ENCODE measurements at regions not wholly inside any gene's neighbourhood (a gene's known extent, or its start where the extent isn't known, plus 50 kb on each side); places are given as distances from the start of the nearest gene placed in this dataset.

DNA sequence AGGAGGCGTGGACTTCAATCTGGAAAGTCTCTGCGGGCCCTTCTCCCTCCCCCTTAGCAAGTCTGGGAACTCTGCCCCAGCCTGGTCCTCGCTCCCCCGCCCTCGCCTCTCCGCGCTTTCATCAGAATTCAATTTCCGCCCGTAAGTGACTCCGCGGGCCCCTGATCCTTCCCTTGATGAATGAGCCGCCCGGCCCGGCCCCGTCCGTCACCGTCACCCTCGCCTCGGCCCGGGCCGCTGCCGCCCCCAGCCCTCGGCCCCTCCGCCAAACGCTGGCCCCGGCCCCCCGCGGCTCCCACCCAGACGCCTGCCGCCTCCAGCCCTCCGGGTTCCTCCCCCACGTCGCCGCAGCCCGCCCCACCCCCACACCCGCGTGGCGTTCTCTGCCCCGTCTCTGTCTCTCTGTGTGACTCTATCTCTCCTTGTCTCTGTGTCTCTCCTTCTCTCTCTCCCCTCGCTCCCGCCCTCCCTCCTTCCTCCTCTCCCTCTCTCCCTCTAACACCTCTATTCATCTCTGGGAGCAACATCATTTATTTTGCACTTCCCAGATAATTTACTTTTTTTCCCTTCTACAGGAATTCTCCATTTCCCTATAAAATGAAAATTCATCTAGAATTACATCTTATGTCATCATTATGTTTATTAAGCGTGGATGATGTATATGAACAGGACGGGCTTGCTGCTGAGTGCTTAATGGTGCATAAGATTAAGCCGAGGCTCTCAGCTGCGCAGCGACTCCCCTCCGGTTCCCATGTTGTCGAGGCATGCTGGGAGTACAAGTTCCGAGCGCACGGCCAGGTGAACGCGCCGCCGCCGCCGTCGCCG lies 91.2 kb upstream of the PAX2 start:
- WGBS (ENCODE audit: insufficient coverage): 2% methylated on average over 59 of the region's 59 CpGs
- no peak overlapping the region for H3K4me3 ChIP-seq (ENCODE audit: low read length)
- TF ChIP-seq, protein P1, sequence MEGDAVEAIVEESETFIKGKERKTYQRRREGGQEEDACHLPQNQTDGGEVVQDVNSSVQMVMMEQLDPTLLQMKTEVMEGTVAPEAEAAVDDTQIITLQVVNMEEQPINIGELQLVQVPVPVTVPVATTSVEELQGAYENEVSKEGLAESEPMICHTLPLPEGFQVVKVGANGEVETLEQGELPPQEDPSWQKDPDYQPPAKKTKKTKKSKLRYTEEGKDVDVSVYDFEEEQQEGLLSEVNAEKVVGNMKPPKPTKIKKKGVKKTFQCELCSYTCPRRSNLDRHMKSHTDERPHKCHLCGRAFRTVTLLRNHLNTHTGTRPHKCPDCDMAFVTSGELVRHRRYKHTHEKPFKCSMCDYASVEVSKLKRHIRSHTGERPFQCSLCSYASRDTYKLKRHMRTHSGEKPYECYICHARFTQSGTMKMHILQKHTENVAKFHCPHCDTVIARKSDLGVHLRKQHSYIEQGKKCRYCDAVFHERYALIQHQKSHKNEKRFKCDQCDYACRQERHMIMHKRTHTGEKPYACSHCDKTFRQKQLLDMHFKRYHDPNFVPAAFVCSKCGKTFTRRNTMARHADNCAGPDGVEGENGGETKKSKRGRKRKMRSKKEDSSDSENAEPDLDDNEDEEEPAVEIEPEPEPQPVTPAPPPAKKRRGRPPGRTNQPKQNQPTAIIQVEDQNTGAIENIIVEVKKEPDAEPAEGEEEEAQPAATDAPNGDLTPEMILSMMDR (IDR thresholded peaks at IDR 0.05): no peak
- no peaks in the 10 kb centered on the region for H3K36me3 ChIP-seq (ENCODE audit: control insufficient read depth, insufficient read depth, low read length)
- Mint-ChIP-seq H3K4me1 (peaks cover 19 to 28% of the 10 kb centered on the region in 2 donors), H3K36me3 (no peaks in the 10 kb centered on the region), H3K27ac (peak overlapping the region in 1 of 2 donors; percentile 19), H3K27me3 (ENCODE audit: low read depth in 2 of 2) (peaks cover 58 to 67% of the 10 kb centered on the region in 2 donors), H3K9me3 (peaks cover 0 to 3% of the 10 kb centered on the region in 2 donors), H3K4me3 (peak overlapping the region; percentile 89)
- intact Hi-C loops (cut with micrococcal nuclease): no loop called here
- peaks cover 26% of the 10 kb centered on the region for H3K4me1 ChIP-seq (ENCODE audit: control insufficient read depth, insufficient read depth, low read length)
- no peak overlapping the region for H3K27ac ChIP-seq (ENCODE audit: low read length)
- DNase-seq (peak in 1 of 2 donors; percentile 38), ATAC-seq (peak in 2 of 3 donors; percentile 36 to 39)
- peaks cover 41% of the 10 kb centered on the region for H3K27me3 ChIP-seq (ENCODE audit: control insufficient read depth, insufficient read depth, low read length)
- H3K9me3 ChIP-seq (ENCODE audit: control insufficient read depth, insufficient read depth, low read length): no peaks in the 10 kb centered on the region

DNA sequence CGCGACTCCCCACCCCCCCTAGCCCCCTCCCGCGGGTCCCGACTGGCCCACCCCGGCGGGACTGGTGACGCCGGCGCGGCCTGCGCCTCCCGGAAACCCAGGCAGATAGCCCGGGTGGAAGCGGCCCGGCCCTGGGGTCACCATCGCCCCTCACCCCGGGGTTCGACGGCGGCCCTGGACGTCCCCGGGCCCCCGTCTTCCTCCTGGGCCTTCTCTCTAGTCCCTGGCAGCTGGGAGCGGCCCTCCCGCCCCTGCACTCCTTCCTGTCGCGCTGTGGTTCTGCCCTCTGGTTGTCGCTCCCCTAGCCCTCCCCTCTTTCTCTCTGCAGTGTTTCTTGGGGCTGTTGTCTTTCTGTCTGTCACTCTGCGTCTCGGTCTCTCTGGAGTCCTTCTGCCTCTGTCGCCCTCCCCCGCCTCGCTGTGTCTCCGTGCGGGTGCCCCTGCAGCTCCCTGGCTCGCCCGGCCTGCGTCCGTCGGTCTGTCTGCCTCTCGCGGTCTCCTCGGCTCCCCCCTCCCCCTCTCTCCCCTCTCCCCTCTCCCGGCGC lies 90.5 kb upstream of the PAX2 start:
- DNase-seq: peak in 1 of 2 donors; percentile 52
- Histone ChIP-seq H3K4me1 (ENCODE audit: control insufficient read depth, insufficient read depth, low read length) (peaks cover 26% of the 10 kb centered on the region), H3K27ac (ENCODE audit: low read length) (no peak overlapping the region), H3K9me3 (ENCODE audit: control insufficient read depth, insufficient read depth, low read length) (no peaks in the 10 kb centered on the region), H3K4me3 (ENCODE audit: low read length) (no peak overlapping the region), H3K36me3 (ENCODE audit: control insufficient read depth, insufficient read depth, low read length) (no peaks in the 10 kb centered on the region), H3K27me3 (ENCODE audit: control insufficient read depth, insufficient read depth, low read length) (peaks cover 41% of the 10 kb centered on the region)
- peak; percentile 53 to 72 (median 61) for ATAC-seq
- Mint-ChIP-seq H3K4me1 (peaks cover 19 to 28% of the 10 kb centered on the region in 2 donors), H3K27me3 (ENCODE audit: low read depth in 2 of 2) (peaks cover 61 to 69% of the 10 kb centered on the region in 2 donors), H3K4me3 (peak overlapping the region; percentile 89), H3K9me3 (peaks cover 0 to 2% of the 10 kb centered on the region in 2 donors), H3K27ac (peak overlapping the region in 1 of 2 donors; percentile 19), H3K36me3 (no peaks in the 10 kb centered on the region)
- TF ChIP-seq, protein P1 (IDR thresholded peaks at IDR 0.05): no peak
- under 1% methylated on average over 44 of the region's 46 CpGs for WGBS (ENCODE audit: insufficient coverage)
- intact Hi-C loops (cut with micrococcal nuclease): no loop called here

DNA sequence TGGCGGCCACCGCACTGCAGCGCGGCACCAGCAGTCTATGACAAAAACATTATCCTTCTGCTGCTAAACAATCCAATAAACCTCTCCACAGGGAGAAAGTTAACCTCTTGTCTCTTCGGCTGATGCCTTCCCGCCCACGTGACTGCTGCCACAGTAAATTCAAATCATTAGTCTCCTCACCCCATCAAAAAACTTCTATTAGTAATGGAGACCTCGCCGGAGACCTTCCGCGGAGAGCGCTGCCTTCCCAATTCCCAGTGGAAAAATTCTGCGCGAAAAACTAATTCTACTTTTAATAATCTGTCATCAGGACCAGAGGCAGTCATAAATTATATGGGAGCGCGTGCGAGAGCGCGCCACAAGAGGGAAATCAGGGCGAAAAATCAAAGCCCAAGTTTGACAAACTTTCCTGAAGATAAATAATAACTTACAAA lies 90.0 kb upstream of the PAX2 start:
- Mint-ChIP-seq H3K27ac (peak overlapping the region in 1 of 2 donors; percentile 19), H3K4me3 (peak overlapping the region; percentile 70), H3K27me3 (ENCODE audit: low read depth in 2 of 2) (peaks cover 66 to 74% of the 10 kb centered on the region in 2 donors), H3K36me3 (no peaks in the 10 kb centered on the region), H3K4me1 (peaks cover 19 to 28% of the 10 kb centered on the region in 2 donors), H3K9me3 (peaks cover 0 to 2% of the 10 kb centered on the region in 2 donors)
- Histone ChIP-seq H3K4me1 (ENCODE audit: control insufficient read depth, insufficient read depth, low read length) (peaks cover 26% of the 10 kb centered on the region), H3K36me3 (ENCODE audit: control insufficient read depth, insufficient read depth, low read length) (no peaks in the 10 kb centered on the region), H3K9me3 (ENCODE audit: control insufficient read depth, insufficient read depth, low read length) (no peaks in the 10 kb centered on the region), H3K27me3 (ENCODE audit: control insufficient read depth, insufficient read depth, low read length) (peaks cover 45% of the 10 kb centered on the region), H3K27ac (ENCODE audit: low read length) (no peak overlapping the region), H3K4me3 (ENCODE audit: low read length) (no peak overlapping the region)
- DNase-seq (no peak), ATAC-seq (no peak)
- TF ChIP-seq, protein P1 (IDR thresholded peaks at IDR 0.05): no peak
- WGBS (ENCODE audit: insufficient coverage): 5% methylated on average over 20 of the region's 20 CpGs
- intact Hi-C loops (cut with micrococcal nuclease): no loop called here
